GM23338 (cell line): ENCODE measurements at regions not wholly inside any gene's neighbourhood (a gene's known extent, or its start where the extent isn't known, plus 50 kb on each side); places are given as distances from the start of the nearest gene placed in this dataset.
A peak's percentile ranks its signal among the peaks of the same experiment; 100 is the strongest.

ENCODE experiments used
- ATAC-seq: fragments of 200-7000 bp; cut with Tn5 transposase; 3 replicates; pipeline ENCODE4 v1.9.1; 2020
- DNase-seq: peaks from one replicate; pipeline ENCODE4 v3.0.0-alpha.2; 2015; ENCODE audit warnings: low spot score
- H2AFZ ChIP-seq: fragments of 200-600 bp; sonication (generic); 2 replicates; pipeline ENCODE4 v1.8.0; 2016; ENCODE audit warnings: antibody characterized with exemption, mild to moderate bottlenecking, moderate library complexity
- H3F3A ChIP-seq: fragments of 200-600 bp; sonication (generic); replicated peaks from 2 replicates; pipeline ENCODE4 v1.8.0; 2017; ENCODE audit warnings: antibody characterized with exemption, mixed run types, low read depth
- H3K27ac ChIP-seq: fragments of 200-600 bp; sonication (generic); 2 replicates; pipeline ENCODE4 v1.6.1; 2016; ENCODE audit warnings: low read depth
- H3K27me3 ChIP-seq: fragments of 200-600 bp; sonication (generic); 2 replicates; pipeline ENCODE4 v1.8.0; 2016; ENCODE audit warnings: mild to moderate bottlenecking, mixed run types, moderate library complexity; ENCODE audit not compliant: insufficient read depth
- H3K36me3 ChIP-seq: fragments of 200-600 bp; sonication (generic); 2 replicates; pipeline ENCODE4 v1.8.0; 2016; ENCODE audit warnings: mild to moderate bottlenecking; ENCODE audit not compliant: insufficient read depth
- H3K4me1 ChIP-seq: fragments of 200-600 bp; sonication (generic); 2 replicates; pipeline ENCODE4 v1.8.0; 2016; ENCODE audit warnings: mild to moderate bottlenecking, moderate library complexity; ENCODE audit not compliant: insufficient read depth
- H3K4me2 ChIP-seq: fragments of 200-600 bp; sonication (generic); 2 replicates; pipeline ENCODE4 v1.7.1; 2017; ENCODE audit warnings: mixed run types
- H3K4me3 ChIP-seq: fragments of 200-600 bp; sonication (generic); 2 replicates; pipeline ENCODE4 v1.6.1; 2016; ENCODE audit warnings: mixed run types
- H3K79me2 ChIP-seq: fragments of 200-600 bp; sonication (generic); replicated peaks from 2 replicates; pipeline ENCODE4 v1.8.0; 2017; ENCODE audit warnings: mild to moderate bottlenecking; ENCODE audit not compliant: insufficient read depth
- H3K9me2 ChIP-seq: fragments of 200-600 bp; sonication (generic); 2 replicates; pipeline ENCODE4 v1.8.0; 2017; ENCODE audit not compliant: insufficient read depth
- H4K20me1 ChIP-seq: fragments of 200-600 bp; sonication (generic); replicated peaks from 2 replicates; pipeline ENCODE4 v1.8.0; 2017; ENCODE audit warnings: mild to moderate bottlenecking; ENCODE audit not compliant: insufficient read depth
- H3K27ac Mint-ChIP-seq: 2 replicates; pipeline ENCODE4 v1.8.0; 2020; ENCODE audit warnings: inconsistent platforms, mild to moderate bottlenecking, moderate library complexity, mixed read lengths
- H3K27me3 Mint-ChIP-seq: 3 replicates; pipeline ENCODE4 v1.8.0; 2022; ENCODE audit warnings: low read depth, mild to moderate bottlenecking, moderate library complexity, mixed read lengths, inconsistent platforms; ENCODE audit not compliant: insufficient read depth, poor library complexity
- H3K36me3 Mint-ChIP-seq: 3 replicates; pipeline ENCODE4 v1.8.0; 2021; ENCODE audit warnings: low read depth, mild to moderate bottlenecking, inconsistent platforms, moderate library complexity, mixed read lengths
- H3K4me1 Mint-ChIP-seq: 3 replicates; pipeline ENCODE4 v1.8.0; 2020; ENCODE audit warnings: mild to moderate bottlenecking, inconsistent platforms, mixed read lengths
- H3K4me3 Mint-ChIP-seq: 3 replicates; pipeline ENCODE4 v1.8.0; 2021; ENCODE audit warnings: moderate library complexity, mild to moderate bottlenecking, inconsistent platforms, mixed read lengths
- H3K9me3 Mint-ChIP-seq: 3 replicates; pipeline ENCODE4 v1.8.0; 2020; ENCODE audit warnings: moderate library complexity, mild to moderate bottlenecking, inconsistent platforms, mixed read lengths
- CREB1 ChIP-seq: fragments of 250-450 bp; sonication (Bioruptor Pico); IDR thresholded peaks from 2 replicates; pipeline ENCODE4 v1.5.0; 2020; ENCODE audit warnings: low read depth, mild to moderate bottlenecking, moderate library complexity
- CTCF ChIP-seq, 2 experiments: fragments of 200-600 bp in 1 of 2; sonication (generic) in 1 of 2; conservative IDR thresholded peaks; 2 replicates each; pipeline versions ENCODE4 v1.5.1 to v1.6.1; 2016 to 2017; ENCODE audit warnings: antibody characterized with exemption in 2 of 2, low read depth in 2 of 2, mild to moderate bottlenecking in 2 of 2, moderate library complexity in 1 of 2
- EZH2 ChIP-seq: fragments of 200-600 bp; sonication (generic); IDR thresholded peaks from one replicate; pipeline ENCODE4 v1.8.0; 2017; ENCODE audit warnings: antibody characterized with exemption, mild to moderate bottlenecking, low read depth; ENCODE audit not compliant: unreplicated experiment
- EZH2phosphoT487 ChIP-seq: fragments of 200-600 bp; sonication (generic); IDR thresholded peaks from one replicate; pipeline ENCODE4 v1.8.1; 2018; ENCODE audit warnings: antibody characterized with exemption; ENCODE audit not compliant: unreplicated experiment
- JUNB ChIP-seq: IDR thresholded peaks from one replicate; pipeline ENCODE4 v1.6.1; 2016; ENCODE audit warnings: antibody characterized with exemption; ENCODE audit not compliant: unreplicated experiment
- NANOG ChIP-seq: IDR thresholded peaks from 2 replicates; pipeline ENCODE4 v1.6.1; 2016; ENCODE audit warnings: antibody characterized with exemption, borderline replicate concordance
- REST ChIP-seq: IDR thresholded peaks from one replicate; pipeline ENCODE4 v1.6.1; 2018; ENCODE audit warnings: antibody characterized with exemption; ENCODE audit not compliant: unreplicated experiment
- ZNF114 ChIP-seq: fragments of 250-450 bp; sonication (Bioruptor Pico); IDR thresholded peaks from 2 replicates; pipeline ENCODE4 v1.5.0; 2020; ENCODE audit warnings: mild to moderate bottlenecking, moderate library complexity
- ZNF331 ChIP-seq: fragments of 250-450 bp; sonication (Bioruptor Pico); IDR thresholded peaks from 2 replicates; pipeline ENCODE4 v1.5.0; 2020; ENCODE audit warnings: low read depth, mild to moderate bottlenecking, moderate library complexity
- TF ChIP-seq, protein P1 (sequence below): IDR thresholded peaks from 2 replicates; pipeline ENCODE4 v1.6.1; 2016; ENCODE audit warnings: antibody characterized with exemption
- TF ChIP-seq, protein P2 (sequence below): fragments of 250-450 bp; sonication (Bioruptor Pico); IDR thresholded peaks from 2 replicates; pipeline ENCODE4 v1.5.0; 2020; ENCODE audit warnings: mild to moderate bottlenecking, moderate library complexity

DNA sequence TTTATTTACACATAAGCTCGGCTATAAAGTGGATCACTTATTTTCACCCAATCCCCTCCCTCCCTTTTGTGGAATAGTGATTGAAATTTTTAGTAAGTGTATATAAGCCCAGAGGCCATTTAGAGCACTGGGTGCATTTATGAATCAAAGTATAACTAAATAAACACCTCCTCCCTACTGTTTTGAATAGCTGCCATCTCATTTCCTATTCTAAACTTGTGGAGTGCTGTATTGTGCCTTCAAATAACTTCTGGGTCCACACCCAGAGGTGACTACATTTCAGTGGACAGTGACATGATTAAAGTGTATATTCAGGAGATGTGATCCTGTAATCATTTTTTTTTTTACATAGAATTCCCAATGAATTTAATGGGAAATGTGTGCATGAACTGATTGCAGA, 104.9 kb downstream of the TEX13C start:
- Mint-ChIP-seq H3K4me1 (peaks cover 4% of the 10 kb centered on the region; the same call in 2 of the 3 replicates), H3K36me3 (no peaks in the 10 kb centered on the region; the same call in 2 of the 3 replicates), H3K27ac (no peak overlapping the region), H3K9me3 (no peaks in the 10 kb centered on the region; the same call in 2 of the 3 replicates), H3K27me3 (no peaks in the 10 kb centered on the region), H3K4me3 (no peak overlapping the region)
- no peak for DNase-seq
- no peak for ATAC-seq
- H4K20me1 ChIP-seq, result no peaks in the 10 kb centered on the region
- H3K79me2 ChIP-seq, result no peaks in the 10 kb centered on the region
- H3K4me2 ChIP-seq, result no peak overlapping the region
- H3K27ac ChIP-seq, result no peak overlapping the region
- H2AFZ ChIP-seq, result no peak overlapping the region
- TF ChIP-seq NANOG (no peak), EZH2phosphoT487 (no peak), CTCF (conservative IDR thresholded peaks at IDR 0.05; ENCODE audit: low read depth in 2 of 2) (no peak), JUNB (no peak), EZH2 (no peak), ZNF331 (no peak), ZNF114 (CRISPR knock-in tag) (no peak), CREB1 (CRISPR knock-in tag) (no peak), REST (no peak)
- H3K27me3 ChIP-seq, result no peaks in the 10 kb centered on the region
- H3K9me2 ChIP-seq, result no peaks in the 10 kb centered on the region
- no peaks in the 10 kb centered on the region for H3F3A ChIP-seq
- no peaks in the 10 kb centered on the region for H3K36me3 ChIP-seq
- H3K4me3 ChIP-seq, result no peak overlapping the region
- no peaks in the 10 kb centered on the region for H3K4me1 ChIP-seq

- H3K4me3 ChIP-seq, result no peak overlapping the region
- no peaks in the 10 kb centered on the region for H3K4me1 ChIP-seq
- Mint-ChIP-seq H3K36me3 (peaks cover 25% of the 10 kb centered on the region; the same call in 2 of the 3 replicates), H3K27me3 (no peaks in the 10 kb centered on the region), H3K9me3 (peaks cover 33% of the 10 kb centered on the region), H3K27ac (no peak overlapping the region), H3K4me1 (no peaks in the 10 kb centered on the region), H3K4me3 (no peak overlapping the region)
- no peaks in the 10 kb centered on the region for H4K20me1 ChIP-seq
- H2AFZ ChIP-seq, result no peak overlapping the region
- H3K79me2 ChIP-seq, result no peaks in the 10 kb centered on the region
- peak; percentile 38; the same call in 2 of the 3 replicates for ATAC-seq
- no peak overlapping the region for H3K27ac ChIP-seq
- no peaks in the 10 kb centered on the region for H3K36me3 ChIP-seq
- H3K27me3 ChIP-seq, result no peaks in the 10 kb centered on the region
- no peaks in the 10 kb centered on the region for H3K9me2 ChIP-seq
- no peaks in the 10 kb centered on the region for H3F3A ChIP-seq
- peak; percentile 50 for DNase-seq
- H3K4me2 ChIP-seq, result no peak overlapping the region
- TF ChIP-seq, protein P1, sequence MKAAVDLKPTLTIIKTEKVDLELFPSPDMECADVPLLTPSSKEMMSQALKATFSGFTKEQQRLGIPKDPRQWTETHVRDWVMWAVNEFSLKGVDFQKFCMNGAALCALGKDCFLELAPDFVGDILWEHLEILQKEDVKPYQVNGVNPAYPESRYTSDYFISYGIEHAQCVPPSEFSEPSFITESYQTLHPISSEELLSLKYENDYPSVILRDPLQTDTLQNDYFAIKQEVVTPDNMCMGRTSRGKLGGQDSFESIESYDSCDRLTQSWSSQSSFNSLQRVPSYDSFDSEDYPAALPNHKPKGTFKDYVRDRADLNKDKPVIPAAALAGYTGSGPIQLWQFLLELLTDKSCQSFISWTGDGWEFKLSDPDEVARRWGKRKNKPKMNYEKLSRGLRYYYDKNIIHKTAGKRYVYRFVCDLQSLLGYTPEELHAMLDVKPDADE, result no peak
- TF ChIP-seq, protein P2, sequence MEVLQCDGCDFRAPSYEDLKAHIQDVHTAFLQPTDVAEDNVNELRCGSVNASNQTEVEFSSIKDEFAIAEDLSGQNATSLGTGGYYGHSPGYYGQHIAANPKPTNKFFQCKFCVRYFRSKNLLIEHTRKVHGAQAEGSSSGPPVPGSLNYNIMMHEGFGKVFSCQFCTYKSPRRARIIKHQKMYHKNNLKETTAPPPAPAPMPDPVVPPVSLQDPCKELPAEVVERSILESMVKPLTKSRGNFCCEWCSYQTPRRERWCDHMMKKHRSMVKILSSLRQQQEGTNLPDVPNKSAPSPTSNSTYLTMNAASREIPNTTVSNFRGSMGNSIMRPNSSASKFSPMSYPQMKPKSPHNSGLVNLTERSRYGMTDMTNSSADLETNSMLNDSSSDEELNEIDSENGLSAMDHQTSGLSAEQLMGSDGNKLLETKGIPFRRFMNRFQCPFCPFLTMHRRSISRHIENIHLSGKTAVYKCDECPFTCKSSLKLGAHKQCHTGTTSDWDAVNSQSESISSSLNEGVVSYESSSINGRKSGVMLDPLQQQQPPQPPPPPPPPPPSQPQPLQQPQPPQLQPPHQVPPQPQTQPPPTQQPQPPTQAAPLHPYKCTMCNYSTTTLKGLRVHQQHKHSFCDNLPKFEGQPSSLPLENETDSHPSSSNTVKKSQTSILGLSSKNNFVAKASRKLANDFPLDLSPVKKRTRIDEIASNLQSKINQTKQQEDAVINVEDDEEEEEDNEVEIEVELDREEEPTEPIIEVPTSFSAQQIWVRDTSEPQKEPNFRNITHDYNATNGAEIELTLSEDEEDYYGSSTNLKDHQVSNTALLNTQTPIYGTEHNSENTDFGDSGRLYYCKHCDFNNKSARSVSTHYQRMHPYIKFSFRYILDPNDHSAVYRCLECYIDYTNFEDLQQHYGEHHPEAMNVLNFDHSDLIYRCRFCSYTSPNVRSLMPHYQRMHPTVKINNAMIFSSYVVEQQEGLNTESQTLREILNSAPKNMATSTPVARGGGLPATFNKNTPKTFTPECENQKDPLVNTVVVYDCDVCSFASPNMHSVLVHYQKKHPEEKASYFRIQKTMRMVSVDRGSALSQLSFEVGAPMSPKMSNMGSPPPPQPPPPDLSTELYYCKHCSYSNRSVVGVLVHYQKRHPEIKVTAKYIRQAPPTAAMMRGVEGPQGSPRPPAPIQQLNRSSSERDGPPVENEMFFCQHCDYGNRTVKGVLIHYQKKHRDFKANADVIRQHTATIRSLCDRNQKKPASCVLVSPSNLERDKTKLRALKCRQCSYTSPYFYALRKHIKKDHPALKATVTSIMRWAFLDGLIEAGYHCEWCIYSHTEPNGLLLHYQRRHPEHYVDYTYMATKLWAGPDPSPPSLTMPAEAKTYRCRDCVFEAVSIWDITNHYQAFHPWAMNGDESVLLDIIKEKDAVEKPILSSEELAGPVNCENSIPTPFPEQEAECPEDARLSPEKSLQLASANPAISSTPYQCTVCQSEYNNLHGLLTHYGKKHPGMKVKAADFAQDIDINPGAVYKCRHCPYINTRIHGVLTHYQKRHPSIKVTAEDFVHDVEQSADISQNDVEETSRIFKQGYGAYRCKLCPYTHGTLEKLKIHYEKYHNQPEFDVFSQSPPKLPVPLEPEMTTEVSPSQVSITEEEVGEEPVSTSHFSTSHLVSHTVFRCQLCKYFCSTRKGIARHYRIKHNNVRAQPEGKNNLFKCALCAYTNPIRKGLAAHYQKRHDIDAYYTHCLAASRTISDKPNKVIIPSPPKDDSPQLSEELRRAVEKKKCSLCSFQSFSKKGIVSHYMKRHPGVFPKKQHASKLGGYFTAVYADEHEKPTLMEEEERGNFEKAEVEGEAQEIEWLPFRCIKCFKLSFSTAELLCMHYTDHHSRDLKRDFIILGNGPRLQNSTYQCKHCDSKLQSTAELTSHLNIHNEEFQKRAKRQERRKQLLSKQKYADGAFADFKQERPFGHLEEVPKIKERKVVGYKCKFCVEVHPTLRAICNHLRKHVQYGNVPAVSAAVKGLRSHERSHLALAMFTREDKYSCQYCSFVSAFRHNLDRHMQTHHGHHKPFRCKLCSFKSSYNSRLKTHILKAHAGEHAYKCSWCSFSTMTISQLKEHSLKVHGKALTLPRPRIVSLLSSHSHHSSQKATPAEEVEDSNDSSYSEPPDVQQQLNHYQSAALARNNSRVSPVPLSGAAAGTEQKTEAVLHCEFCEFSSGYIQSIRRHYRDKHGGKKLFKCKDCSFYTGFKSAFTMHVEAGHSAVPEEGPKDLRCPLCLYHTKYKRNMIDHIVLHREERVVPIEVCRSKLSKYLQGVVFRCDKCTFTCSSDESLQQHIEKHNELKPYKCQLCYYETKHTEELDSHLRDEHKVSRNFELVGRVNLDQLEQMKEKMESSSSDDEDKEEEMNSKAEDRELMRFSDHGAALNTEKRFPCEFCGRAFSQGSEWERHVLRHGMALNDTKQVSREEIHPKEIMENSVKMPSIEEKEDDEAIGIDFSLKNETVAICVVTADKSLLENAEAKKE, result no peak
These were observed 117.2 kb downstream of the TEX13C start for GRCh38 chrX:125436855-125437254.
